Panc1 (cell line): ENCODE measurements at regions not wholly inside any gene's neighbourhood (a gene's known extent, or its start where the extent isn't known, plus 50 kb on each side); places are given as distances from the start of the nearest gene placed in this dataset.
"Not testable (repeated sequence)": the region's sequence is repeated elsewhere in the genome, so short reads cannot be mapped to it uniquely, and the experiment has no call there.

Source experiments
- ATAC-seq: fragments of 200-7000 bp; cut with Tn5 transposase; 2 replicates; pipeline ENCODE4 v1.9.1; 2020; ENCODE audit warnings: mild to moderate bottlenecking, moderate library complexity
- BruUV-seq: library from RNA; stranded (reverse); fragments of 400-500 nt; replicated peaks from 2 replicates; lab custom pipeline; 2021; lab: Mats Ljungman, UMichigan
- CTCF ChIA-PET: fragments of 300-600 bp; sonication (Branson Sonifier 250); formaldehyde crosslinking; loops from one replicate; lab custom pipeline; 2022; ENCODE audit warnings: antibody characterized with exemption; lab: Charles Lee
- POLR2A ChIA-PET: fragments of 300-600 bp; sonication (Branson Sonifier 250); formaldehyde crosslinking; loops from one replicate; lab custom pipeline; 2022; ENCODE audit warnings: antibody characterized with exemption; lab: Charles Lee
- DNase-seq: peaks from one replicate; pipeline ENCODE4 v3.0.0-alpha.2; 2010; ENCODE audit warnings: low read depth, low spot score
- H3K27ac ChIP-seq: 2 replicates; pipeline ENCODE4 v1.5.1; 2011; ENCODE audit warnings: mild to moderate bottlenecking, low read length, inconsistent platforms
- H3K27me3 ChIP-seq: fragments of 200-500 bp; sonication (Bioruptor generic); 2 replicates; pipeline ENCODE4 v1.6.0; 2014; ENCODE audit warnings: low read length, inconsistent platforms; ENCODE audit not compliant: control insufficient read depth, insufficient read depth
- H3K36me3 ChIP-seq: fragments of 200-500 bp; sonication (Bioruptor generic); 2 replicates; pipeline ENCODE4 v1.5.1; 2014; ENCODE audit warnings: inconsistent platforms, mild to moderate bottlenecking, low read length, moderate library complexity; ENCODE audit not compliant: control insufficient read depth, insufficient read depth
- H3K4me1 ChIP-seq: 2 replicates; pipeline ENCODE4 v1.5.1; 2011; ENCODE audit warnings: inconsistent platforms, mild to moderate bottlenecking, low read length, moderate library complexity; ENCODE audit not compliant: control insufficient read depth, insufficient read depth
- H3K4me3 ChIP-seq, 2 experiments: 2 replicates each; pipeline ENCODE4 v1.5.1; 2011 to 2012; ENCODE audit warnings: low read depth in 2 of 2, low read length in 2 of 2, mild to moderate bottlenecking in 2 of 2, inconsistent platforms in 1 of 2, moderate library complexity in 1 of 2
- H3K9me3 ChIP-seq: fragments of 200-500 bp; sonication (Bioruptor generic); 2 replicates; pipeline ENCODE4 v1.5.1; 2014; ENCODE audit warnings: low read depth, mild to moderate bottlenecking, inconsistent platforms, low read length, moderate library complexity; ENCODE audit not compliant: control insufficient read depth, insufficient read depth
- POLR2AphosphoS5 ChIP-seq: IDR thresholded peaks from 2 replicates; pipeline ENCODE4 v1.6.1; 2012; ENCODE audit warnings: mild to moderate bottlenecking, low read depth, low read length, moderate library complexity
- SIN3A ChIP-seq: IDR thresholded peaks from 2 replicates; pipeline ENCODE4 v1.6.1; 2012; ENCODE audit warnings: low read depth, mild to moderate bottlenecking, low read length, moderate library complexity, borderline replicate concordance; ENCODE audit not compliant: insufficient read depth
- TCF7L2 ChIP-seq: IDR thresholded peaks from 2 replicates; pipeline ENCODE4 v1.6.1; 2011; ENCODE audit warnings: mild to moderate bottlenecking, low read depth, low read length, inconsistent platforms
- in situ Hi-C: cut with HindIII; loops from 2 replicates; pipeline ENCODE4 v1.10.0; 2016; ENCODE audit warnings: low sequenced_read_pairs, low pct_unique_long_range_greater_than_20kb
- intact Hi-C: fragments of 100-400 bp; cut with micrococcal nuclease; formaldehyde crosslinking; loops from one replicate; pipeline ENCODE4 v1.10.0; 2022; ENCODE audit not compliant: unreplicated experiment
- TF ChIP-seq, protein P1 (sequence below), 2 experiments: IDR thresholded peaks; 2 replicates each; pipeline ENCODE4 v1.6.1; 2011 to 2012; ENCODE audit warnings: low read depth in 2 of 2, control low read depth in 1 of 2, low read length in 1 of 2, mild to moderate bottlenecking in 1 of 2, moderate library complexity in 1 of 2; ENCODE audit not compliant: insufficient read depth in 1 of 2
- TF ChIP-seq, protein P2 (sequence below): fragments of 450-650 bp; IDR thresholded peaks from 2 replicates; pipeline ENCODE4 v1.5.1; 2017; ENCODE audit warnings: mild to moderate bottlenecking

DNA sequence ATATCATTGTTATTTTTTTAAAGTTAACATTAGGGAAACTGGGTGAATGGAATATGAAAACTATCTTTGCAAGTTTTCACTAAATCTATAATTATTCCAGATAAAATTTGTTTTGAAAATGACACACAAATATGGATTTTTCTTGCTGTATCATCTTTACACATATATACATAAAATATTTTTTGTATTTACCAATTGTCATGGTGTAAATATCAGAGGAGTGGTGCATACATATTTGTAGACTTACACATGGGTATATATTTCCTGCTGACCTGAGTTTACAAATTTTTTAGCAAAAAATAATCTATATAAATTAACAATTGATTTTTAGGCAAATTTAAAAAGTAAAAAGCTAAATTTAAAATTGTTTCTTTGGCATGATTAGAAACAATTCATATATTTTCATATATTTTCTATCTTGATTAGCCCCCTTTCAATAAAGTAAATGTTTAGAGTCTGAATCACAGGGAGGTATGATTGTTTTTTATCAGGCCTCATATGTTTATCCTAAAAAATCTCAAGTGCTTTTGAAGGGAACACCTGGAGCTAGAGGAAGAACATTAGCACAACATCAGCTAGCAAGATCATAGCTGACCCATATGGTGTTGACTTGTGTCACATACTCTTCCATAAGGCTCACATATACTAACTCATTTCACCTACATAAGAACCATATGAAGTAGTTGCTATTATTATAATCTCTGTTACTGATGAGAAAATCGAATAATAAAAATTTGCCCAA, 671.8 kb upstream of the GJE1 start:
- CTCF ChIA-PET, result no interaction called here
- ATAC-seq, result no peak

DNA sequence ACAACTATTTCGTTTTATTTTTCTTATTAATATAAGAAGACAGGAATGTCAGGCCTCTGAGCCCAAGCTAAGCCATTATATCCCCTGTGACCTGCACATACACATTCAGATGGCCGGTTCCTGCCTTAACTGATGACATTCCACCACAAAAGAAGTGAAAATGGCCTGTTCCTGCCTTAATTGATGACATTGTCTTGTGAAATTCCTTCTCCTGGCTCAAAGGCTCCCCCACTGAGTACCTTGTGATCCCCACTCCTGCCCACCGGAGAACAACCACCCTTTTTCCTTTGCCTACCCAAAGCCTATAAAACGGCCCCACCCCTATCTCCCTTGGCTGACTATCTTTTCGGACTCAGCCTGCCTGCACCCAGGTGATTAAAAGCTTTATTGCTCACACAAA, 672.5 kb upstream of the GJE1 start:
- CTCF ChIA-PET, H3K27me3 ChIP-seq, H3K4me1 ChIP-seq, H3K4me3 ChIP-seq, BruUV-seq, DNase-seq, H3K9me3 ChIP-seq, H3K36me3 ChIP-seq, intact Hi-C loops, ATAC-seq, POLR2A ChIA-PET, in situ Hi-C loops, H3K27ac ChIP-seq: not testable (repeated sequence)

More for the DNA sequence above, 671.8 kb upstream of the GJE1 start:
- H3K9me3 ChIP-seq, result no peaks in the 10 kb centered on the region
- DNase-seq, result no peak
- H3K27ac ChIP-seq, result no peak overlapping the region
- POLR2A ChIA-PET, result no interaction called here
- H3K4me1 ChIP-seq, result no peaks in the 10 kb centered on the region; the same call in 1 of the 2 replicates
- intact Hi-C loops (no loop called here), in situ Hi-C loops (no loop called here)
- TF ChIP-seq SIN3A (no peak), TCF7L2 (no peak), POLR2AphosphoS5 (no peak)
- TF ChIP-seq, protein P1, sequence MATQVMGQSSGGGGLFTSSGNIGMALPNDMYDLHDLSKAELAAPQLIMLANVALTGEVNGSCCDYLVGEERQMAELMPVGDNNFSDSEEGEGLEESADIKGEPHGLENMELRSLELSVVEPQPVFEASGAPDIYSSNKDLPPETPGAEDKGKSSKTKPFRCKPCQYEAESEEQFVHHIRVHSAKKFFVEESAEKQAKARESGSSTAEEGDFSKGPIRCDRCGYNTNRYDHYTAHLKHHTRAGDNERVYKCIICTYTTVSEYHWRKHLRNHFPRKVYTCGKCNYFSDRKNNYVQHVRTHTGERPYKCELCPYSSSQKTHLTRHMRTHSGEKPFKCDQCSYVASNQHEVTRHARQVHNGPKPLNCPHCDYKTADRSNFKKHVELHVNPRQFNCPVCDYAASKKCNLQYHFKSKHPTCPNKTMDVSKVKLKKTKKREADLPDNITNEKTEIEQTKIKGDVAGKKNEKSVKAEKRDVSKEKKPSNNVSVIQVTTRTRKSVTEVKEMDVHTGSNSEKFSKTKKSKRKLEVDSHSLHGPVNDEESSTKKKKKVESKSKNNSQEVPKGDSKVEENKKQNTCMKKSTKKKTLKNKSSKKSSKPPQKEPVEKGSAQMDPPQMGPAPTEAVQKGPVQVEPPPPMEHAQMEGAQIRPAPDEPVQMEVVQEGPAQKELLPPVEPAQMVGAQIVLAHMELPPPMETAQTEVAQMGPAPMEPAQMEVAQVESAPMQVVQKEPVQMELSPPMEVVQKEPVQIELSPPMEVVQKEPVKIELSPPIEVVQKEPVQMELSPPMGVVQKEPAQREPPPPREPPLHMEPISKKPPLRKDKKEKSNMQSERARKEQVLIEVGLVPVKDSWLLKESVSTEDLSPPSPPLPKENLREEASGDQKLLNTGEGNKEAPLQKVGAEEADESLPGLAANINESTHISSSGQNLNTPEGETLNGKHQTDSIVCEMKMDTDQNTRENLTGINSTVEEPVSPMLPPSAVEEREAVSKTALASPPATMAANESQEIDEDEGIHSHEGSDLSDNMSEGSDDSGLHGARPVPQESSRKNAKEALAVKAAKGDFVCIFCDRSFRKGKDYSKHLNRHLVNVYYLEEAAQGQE (IDR thresholded peaks at IDR 0.05; ENCODE audit: insufficient read depth in 1 of 2, low read depth in 2 of 2, low read length in 1 of 2), result no peak
- TF ChIP-seq, protein P2, sequence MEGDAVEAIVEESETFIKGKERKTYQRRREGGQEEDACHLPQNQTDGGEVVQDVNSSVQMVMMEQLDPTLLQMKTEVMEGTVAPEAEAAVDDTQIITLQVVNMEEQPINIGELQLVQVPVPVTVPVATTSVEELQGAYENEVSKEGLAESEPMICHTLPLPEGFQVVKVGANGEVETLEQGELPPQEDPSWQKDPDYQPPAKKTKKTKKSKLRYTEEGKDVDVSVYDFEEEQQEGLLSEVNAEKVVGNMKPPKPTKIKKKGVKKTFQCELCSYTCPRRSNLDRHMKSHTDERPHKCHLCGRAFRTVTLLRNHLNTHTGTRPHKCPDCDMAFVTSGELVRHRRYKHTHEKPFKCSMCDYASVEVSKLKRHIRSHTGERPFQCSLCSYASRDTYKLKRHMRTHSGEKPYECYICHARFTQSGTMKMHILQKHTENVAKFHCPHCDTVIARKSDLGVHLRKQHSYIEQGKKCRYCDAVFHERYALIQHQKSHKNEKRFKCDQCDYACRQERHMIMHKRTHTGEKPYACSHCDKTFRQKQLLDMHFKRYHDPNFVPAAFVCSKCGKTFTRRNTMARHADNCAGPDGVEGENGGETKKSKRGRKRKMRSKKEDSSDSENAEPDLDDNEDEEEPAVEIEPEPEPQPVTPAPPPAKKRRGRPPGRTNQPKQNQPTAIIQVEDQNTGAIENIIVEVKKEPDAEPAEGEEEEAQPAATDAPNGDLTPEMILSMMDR, result no peak
- H3K36me3 ChIP-seq, result no peaks in the 10 kb centered on the region
- no peaks in the 10 kb centered on the region for H3K27me3 ChIP-seq
- BruUV-seq, result no TSS peak
- no peak overlapping the region for H3K4me3 ChIP-seq

DNA sequence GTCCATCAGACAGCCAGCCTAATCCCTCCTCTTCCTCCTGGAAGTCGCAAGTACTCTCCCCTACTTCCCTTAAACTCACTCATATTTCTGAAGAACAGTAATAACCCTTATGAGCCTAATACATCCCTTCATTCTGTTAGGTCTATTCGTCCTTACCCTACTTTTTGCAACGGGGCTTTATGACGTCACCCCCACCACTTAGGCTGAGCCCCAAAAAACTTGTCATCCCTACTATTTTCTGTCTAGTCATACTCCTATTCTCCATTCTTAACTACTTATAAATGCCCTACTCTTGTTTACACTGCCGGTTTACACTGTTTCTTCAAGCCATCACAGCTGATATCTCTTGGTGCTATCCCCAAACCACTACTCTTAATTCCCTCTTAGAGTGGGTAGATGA, 674.7 kb upstream of the GJE1 start:
- intact Hi-C loops, BruUV-seq, DNase-seq, ATAC-seq, H3K27ac ChIP-seq, in situ Hi-C loops, H3K9me3 ChIP-seq, H3K27me3 ChIP-seq, H3K4me3 ChIP-seq, H3K36me3 ChIP-seq, CTCF ChIA-PET, POLR2A ChIA-PET, H3K4me1 ChIP-seq: not testable (repeated sequence)
